ENCODE measurements at regions not wholly inside any gene's neighbourhood (a gene's known extent, or its start where the extent isn't known, plus 50 kb on each side); places are given as distances from the start of the nearest gene placed in this dataset.

GRCh38 chr2:238739668-238740067 is 108.2 kb upstream of the TWIST2 start:
- TF ChIP-seq GATA2 (IDR thresholded peaks at IDR 0.05; ENCODE audit: low read depth, low read length) (no peak), GATA3 (IDR thresholded peaks at IDR 0.05; ENCODE audit: low read depth, low read length) (no peak)

- no peak for TF ChIP-seq GATA3 (IDR thresholded peaks at IDR 0.05; ENCODE audit: low read depth, low read length)
- no peak for TF ChIP-seq GATA2 (IDR thresholded peaks at IDR 0.05; ENCODE audit: low read depth, low read length)
Observed at GRCh38 chr2:238741277-238741676, 106.6 kb upstream of the TWIST2 start.

GRCh38 chr2:238742066-238742465 is 105.8 kb upstream of the TWIST2 start:
- no peak for TF ChIP-seq GATA3 (IDR thresholded peaks at IDR 0.05; ENCODE audit: low read depth, low read length)
- TF ChIP-seq GATA2 (IDR thresholded peaks at IDR 0.05; ENCODE audit: low read depth, low read length) = no peak

- TF ChIP-seq GATA3 (IDR thresholded peaks at IDR 0.05; ENCODE audit: low read depth, low read length) = no peak
- TF ChIP-seq GATA2 (IDR thresholded peaks at IDR 0.05; ENCODE audit: low read depth, low read length) = no peak
Observed at GRCh38 chr2:238742664-238743063, 105.2 kb upstream of the TWIST2 start.

GRCh38 chr2:238743243-238744065 is 104.4 kb upstream of the TWIST2 start:
- no peak for TF ChIP-seq GATA2 (IDR thresholded peaks at IDR 0.05; ENCODE audit: low read depth, low read length)
- TF ChIP-seq GATA3 (IDR thresholded peaks at IDR 0.05; ENCODE audit: low read depth, low read length) = no peak

- TF ChIP-seq GATA3 (IDR thresholded peaks at IDR 0.05; ENCODE audit: low read depth, low read length) (no peak), GATA2 (IDR thresholded peaks at IDR 0.05; ENCODE audit: low read depth, low read length) (no peak)
Observed at GRCh38 chr2:238744951-238745350, 102.9 kb upstream of the TWIST2 start.

GRCh38 chr2:238745997-238746396 is 101.9 kb upstream of the TWIST2 start:
- TF ChIP-seq GATA3 (IDR thresholded peaks at IDR 0.05; ENCODE audit: low read depth, low read length) (no peak), GATA2 (IDR thresholded peaks at IDR 0.05; ENCODE audit: low read depth, low read length) (no peak)

- TF ChIP-seq GATA2 (IDR thresholded peaks at IDR 0.05; ENCODE audit: low read depth, low read length) = no peak
Observed at GRCh38 chr2:238747114-238747513, 100.8 kb upstream of the TWIST2 start.

- no peak for TF ChIP-seq GATA2 (IDR thresholded peaks at IDR 0.05; ENCODE audit: low read depth, low read length)
- TF ChIP-seq GATA3 (IDR thresholded peaks at IDR 0.05; ENCODE audit: low read depth, low read length) = no peak
Observed at GRCh38 chr2:238747557-238747956, 100.3 kb upstream of the TWIST2 start.

GRCh38 chr2:238750212-238750904 is 97.5 kb upstream of the TWIST2 start:
- TF ChIP-seq GATA2 (IDR thresholded peaks at IDR 0.05; ENCODE audit: low read depth, low read length) (no peak), GATA3 (IDR thresholded peaks at IDR 0.05; ENCODE audit: low read depth, low read length) (no peak)

GRCh38 chr2:238754259-238754658 is 93.6 kb upstream of the TWIST2 start:
- TF ChIP-seq GATA2 (IDR thresholded peaks at IDR 0.05; ENCODE audit: low read depth, low read length) (no peak), GATA3 (IDR thresholded peaks at IDR 0.05; ENCODE audit: low read depth, low read length) (no peak)

- TF ChIP-seq GATA3 (IDR thresholded peaks at IDR 0.05; ENCODE audit: low read depth, low read length) (no peak), GATA2 (IDR thresholded peaks at IDR 0.05; ENCODE audit: low read depth, low read length) (no peak)
Observed at GRCh38 chr2:238761868-238762267, 86.0 kb upstream of the TWIST2 start.

GRCh38 chr2:238763471-238763995 is 84.4 kb upstream of the TWIST2 start:
- TF ChIP-seq GATA2 (IDR thresholded peaks at IDR 0.05; ENCODE audit: low read depth, low read length) = peak; percentile 79
- TF ChIP-seq GATA3 (IDR thresholded peaks at IDR 0.05; ENCODE audit: low read depth, low read length) = peak; percentile 59; the same call in 1 of the 2 replicates

- TF ChIP-seq GATA3 (IDR thresholded peaks at IDR 0.05; ENCODE audit: low read depth, low read length) = no peak
- no peak for TF ChIP-seq GATA2 (IDR thresholded peaks at IDR 0.05; ENCODE audit: low read depth, low read length)
Observed at GRCh38 chr2:238765590-238765989, 82.3 kb upstream of the TWIST2 start.

GRCh38 chr2:238771218-238771617 is 76.7 kb upstream of the TWIST2 start:
- TF ChIP-seq GATA3 (IDR thresholded peaks at IDR 0.05; ENCODE audit: low read depth, low read length) (no peak), GATA2 (IDR thresholded peaks at IDR 0.05; ENCODE audit: low read depth, low read length) (peak; percentile 48; the same call in 1 of the 2 replicates)

Data from SH-SY5Y (cell line).